Adrenal gland (tissue), 9 donors: ENCODE measurements at regions not wholly inside any gene's neighbourhood (a gene's known extent, or its start where the extent isn't known, plus 50 kb on each side); places are given as distances from the start of the nearest gene placed in this dataset.
A peak's percentile ranks its signal among the peaks of the same experiment; 100 is the strongest.

ENCODE experiments used
- DNase-seq, 7 donors: peaks; one replicate each; pipeline ENCODE4 v3.0.0-alpha.2; 2019 to 2020
- H3K27ac ChIP-seq, 5 donors: fragments of 200-600 bp; sonication (generic) in 4 of 5; 1 replicate in 3 of 5; 2 replicates in 2 of 5; pipeline versions ENCODE4 v1.5.1 to v1.8.0; 2016 to 2020; ENCODE audit warnings: mild to moderate bottlenecking in 1 of 5
- H3K27me3 ChIP-seq: fragments of 200-600 bp; 2 replicates; pipeline ENCODE4 v1.8.0; 2021
- H3K36me3 ChIP-seq, 2 donors: fragments of 200-600 bp; replicated peaks in 1 of 2; 1 replicate in 1 of 2; 2 replicates in 1 of 2; pipeline versions ENCODE4 v1.5.1 to v1.8.0; 2018 to 2022
- H3K4me1 ChIP-seq, 2 donors: fragments of 200-600 bp; replicated peaks in 1 of 2; 1 replicate in 1 of 2; 2 replicates in 1 of 2; pipeline versions ENCODE4 v1.5.1 to v1.8.0; 2018 to 2021
- H3K4me3 ChIP-seq, 4 donors: fragments of 200-600 bp; sonication (generic) in 3 of 4; one replicate each; pipeline ENCODE4 v1.5.1; 2016 to 2018
- H3K9me3 ChIP-seq, 3 donors: fragments of 200-600 bp; sonication (generic) in 1 of 3; replicated peaks in 1 of 3; 1 replicate in 2 of 3; 2 replicates in 1 of 3; pipeline versions ENCODE4 v1.5.1 to v1.8.0; 2016 to 2021
- CTCF ChIP-seq, 6 experiments: fragments of 450-650 bp in 4 of 6; fragments of 200-600 bp in 2 of 6; sonication (generic) in 1 of 6; IDR thresholded peaks; 1 replicate in 5 of 6; 2 replicates in 1 of 6; pipeline versions ENCODE4 v1.5.1 to v1.8.0; 2016 to 2021; ENCODE audit warnings: antibody characterized with exemption in 6 of 6, mild to moderate bottlenecking in 2 of 6, moderate library complexity in 1 of 6
- POLR2A ChIP-seq, 2 donors: fragments of 450-650 bp; IDR thresholded peaks; one replicate each; pipeline ENCODE4 v1.6.1; 2017; ENCODE audit warnings: antibody characterized with exemption in 2 of 2, mild to moderate bottlenecking in 2 of 2, moderate library complexity in 1 of 2
- WGBS, 4 donors: extraction: QIAGEN DNeasy Blood & Tissue Kit in 2 of 4; methylation state at CpG; one replicate each; pipeline versions ENCODE4 v1.1.5 to v1.1.7; 2013 to 2017; 5-methylcytosine and 5-hydroxymethylcytosine counted together
- intact Hi-C, 2 donors: fragments of 100-400 bp; cut with DNase I; formaldehyde crosslinking; loops; one replicate each; pipeline versions ENCODE4 v1.14.1 to v1.15.0; 2022 to 2023
- donor health status: healthy with polysubstance abuse.
- donor health status: Bipolar disorder and iron deficiency.
- donor health status: DM: yes; HTN: yes; CAD: no.
- donor health status: DM: no; HTN: no; CAD: no.
- donor health status: DM: no; HTN: no; CAD: no.

DNA sequence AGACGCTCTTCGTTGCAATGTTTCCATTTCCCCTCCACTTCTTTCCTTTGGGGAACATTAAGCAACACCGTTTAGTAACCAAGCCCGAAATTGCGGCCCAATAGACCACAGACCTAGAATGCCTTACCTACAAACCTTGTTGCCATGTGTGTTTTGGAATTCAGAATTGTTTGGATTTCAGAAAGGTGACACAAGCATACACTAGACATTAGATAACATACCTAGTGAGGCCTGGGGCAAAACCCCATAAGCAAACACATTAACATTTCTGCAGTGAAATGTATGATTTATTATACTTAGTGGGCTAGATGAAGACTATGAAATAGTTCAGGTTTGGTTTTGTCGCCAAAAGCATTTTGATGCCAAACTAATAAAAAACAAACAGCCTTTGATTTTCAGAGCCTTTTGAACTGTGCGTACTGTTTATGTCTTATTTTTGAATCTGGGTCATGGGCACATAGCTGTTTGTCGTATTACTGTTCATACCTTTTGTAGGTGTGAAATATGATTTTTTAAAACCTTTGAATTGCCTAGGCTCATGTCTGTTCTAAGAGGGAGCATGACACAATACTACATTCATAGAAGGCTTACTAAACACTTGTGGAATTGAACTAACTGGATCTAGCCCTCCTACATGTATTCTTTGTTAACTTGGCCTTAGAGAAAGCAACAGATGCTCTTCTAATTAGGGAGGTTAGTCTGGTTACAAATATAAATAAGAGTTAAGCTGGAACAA, 88.6 kb upstream of the TMEM164 start:
- H3K27ac ChIP-seq, result no peak overlapping the region
- peaks cover 11% of the 10 kb centered on the region for H3K27me3 ChIP-seq
- H3K36me3 ChIP-seq, result no peaks in the 10 kb centered on the region
- DNase-seq, result no peak
- 77 to 86% (median 83%) methylated on average over 8 of the region's 8 CpGs for WGBS, 4 donors
- no peaks in the 10 kb centered on the region for H3K9me3 ChIP-seq
- intact Hi-C loops, result loop anchor here (5.0 to 10.0 kb wide), 2 partner anchors 231 to 233 kb away; no protein-coding TSS in a partner anchor
- no peak overlapping the region for H3K4me3 ChIP-seq
- TF ChIP-seq CTCF (IDR thresholded peaks at IDR 0.05) (no peak), POLR2A (IDR thresholded peaks at IDR 0.05) (no peak)
- H3K4me1 ChIP-seq, result no peaks in the 10 kb centered on the region

DNA sequence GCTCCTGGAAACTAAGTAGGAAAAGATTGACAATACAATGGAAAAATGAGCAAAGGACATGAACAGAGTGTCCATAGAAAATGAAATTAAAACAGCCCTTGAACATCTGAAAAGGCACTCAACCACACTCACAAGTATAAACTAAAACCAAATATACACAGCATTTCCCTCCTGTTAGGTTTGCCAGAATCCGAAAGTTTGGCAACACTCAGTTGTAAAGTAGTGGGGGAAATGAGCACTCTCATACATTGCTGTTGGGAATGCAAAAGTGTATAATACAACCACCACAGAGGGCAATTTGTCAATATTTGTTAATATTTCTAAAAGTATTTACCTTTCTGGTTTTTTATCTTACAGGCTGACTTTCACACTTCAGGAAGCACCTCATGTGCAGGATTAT, 84.2 kb upstream of the TMEM164 start:
- Histone ChIP-seq H3K27me3 (peaks cover 11% of the 10 kb centered on the region), H3K27ac (no peak overlapping the region), H3K4me3 (no peak overlapping the region), H3K9me3 (no peaks in the 10 kb centered on the region), H3K4me1 (no peaks in the 10 kb centered on the region), H3K36me3 (no peaks in the 10 kb centered on the region)
- intact Hi-C loops, result loop anchor here in 1 of 2 donors (10.0 kb wide), 1 partner anchor 226 kb away; no protein-coding TSS in a partner anchor
- TF ChIP-seq POLR2A (IDR thresholded peaks at IDR 0.05) (no peak), CTCF (IDR thresholded peaks at IDR 0.05) (no peak)
- no peak for DNase-seq
- WGBS, 4 donors, result 53 to 88% (median 70%) methylated on average over 1 of the region's 1 CpG

DNA sequence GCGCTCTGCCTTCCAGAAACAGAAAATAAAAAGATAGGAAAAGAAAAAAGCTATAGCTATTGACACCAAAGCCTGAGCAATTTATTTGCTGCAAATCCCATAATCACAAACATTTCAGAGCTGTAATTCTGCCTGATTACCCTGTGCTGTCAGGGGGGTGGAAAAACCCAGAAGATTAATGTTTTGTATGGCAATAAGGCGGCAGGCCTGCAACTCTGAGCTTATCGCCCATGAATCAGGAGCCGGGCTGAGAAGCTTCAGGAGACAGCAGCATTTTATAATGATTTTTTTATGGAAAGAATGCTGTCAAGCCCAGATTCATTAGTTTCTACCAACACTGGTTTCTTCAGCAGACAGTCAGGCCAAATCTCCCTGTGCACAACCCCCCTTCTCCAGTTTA, 82.6 kb upstream of the TMEM164 start:
- Histone ChIP-seq H3K27me3 (peaks cover 11% of the 10 kb centered on the region), H3K4me3 (no peak overlapping the region), H3K4me1 (no peaks in the 10 kb centered on the region), H3K9me3 (no peaks in the 10 kb centered on the region), H3K36me3 (no peaks in the 10 kb centered on the region), H3K27ac (no peak overlapping the region)
- WGBS, 4 donors, result 62 to 74% (median 67%) methylated on average over 3 to 4 of the region's 4 CpGs
- intact Hi-C loops, result no loop called here
- TF ChIP-seq CTCF (IDR thresholded peaks at IDR 0.05) (no peak), POLR2A (IDR thresholded peaks at IDR 0.05) (no peak)
- DNase-seq, result peak in 3 of 7 donors; percentile 2 to 25 (median 15)

DNA sequence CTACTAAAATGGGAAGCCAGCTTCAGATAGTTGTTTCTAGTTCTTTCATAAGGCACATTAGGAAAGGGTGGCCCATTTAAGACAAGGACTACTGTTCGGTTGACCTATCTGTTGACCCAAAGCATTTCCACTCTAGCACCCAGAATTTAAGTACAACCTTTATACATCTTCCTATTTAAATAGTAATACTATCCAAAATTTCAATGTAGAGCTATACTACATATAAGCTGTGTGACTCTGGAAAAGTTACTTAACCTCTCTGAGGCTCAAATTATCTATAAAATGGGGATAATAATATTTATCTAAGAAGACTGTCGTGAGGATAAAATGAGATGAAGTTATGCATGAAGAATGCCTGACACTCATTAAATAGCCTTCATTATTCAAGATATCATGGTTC, 82.0 kb upstream of the TMEM164 start:
- Histone ChIP-seq H3K27ac (no peak overlapping the region), H3K4me1 (no peaks in the 10 kb centered on the region), H3K27me3 (peaks cover 6% of the 10 kb centered on the region), H3K36me3 (no peaks in the 10 kb centered on the region), H3K4me3 (no peak overlapping the region), H3K9me3 (no peaks in the 10 kb centered on the region)
- DNase-seq, result no peak
- 72 to 79% (median 74%) methylated on average over 2 of the region's 2 CpGs for WGBS, 4 donors
- no peak for TF ChIP-seq POLR2A (IDR thresholded peaks at IDR 0.05)
- no peak for TF ChIP-seq CTCF (IDR thresholded peaks at IDR 0.05)
- intact Hi-C loops, result no loop called here
